ENCODE measurements at regions not wholly inside any gene's neighbourhood (a gene's known extent, or its start where the extent isn't known, plus 50 kb on each side); places are given as distances from the start of the nearest gene placed in this dataset.

DNA sequence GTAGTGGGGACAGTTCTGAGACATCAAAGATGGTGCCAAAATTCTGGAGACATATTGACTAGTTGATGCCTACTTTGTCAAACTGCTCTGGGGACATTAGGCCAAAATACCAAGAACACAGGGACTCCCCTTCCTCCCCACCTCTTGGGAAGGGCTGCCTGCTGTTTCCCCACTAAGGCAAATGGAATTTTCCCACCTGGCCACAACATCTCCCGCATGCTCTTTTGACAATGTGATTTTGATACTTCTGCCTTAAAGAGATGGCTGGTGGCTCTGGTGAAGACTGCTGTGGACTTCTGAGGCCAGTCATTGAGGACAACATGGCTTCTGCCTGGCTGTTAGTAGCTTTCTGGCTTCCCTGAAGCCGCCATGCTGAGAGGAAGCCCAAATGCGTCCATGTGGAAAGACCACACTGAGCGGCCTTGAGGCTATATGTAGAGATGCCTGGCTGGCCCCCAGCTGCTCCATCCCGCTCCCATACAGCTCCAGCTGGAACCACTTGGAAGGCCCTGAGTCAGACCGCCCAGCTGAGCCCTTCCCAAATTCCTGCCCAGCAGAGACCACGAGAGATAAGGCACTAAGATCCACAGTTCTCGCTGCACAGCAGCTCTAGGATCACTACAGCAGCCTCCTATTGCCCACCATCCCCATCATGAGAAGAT, 226.7 kb downstream of the SYK start:
- in situ Hi-C loops (cut with MboI; ENCODE audit: low sequenced_read_pairs in 4 of 4) (loop anchor here in 3 of 4 donors (25.0 kb wide), 2 partner anchors 409 to 659 kb away; no protein-coding TSS in a partner anchor), intact Hi-C loops (cut with DNase I; ENCODE audit: low total_unique reads) (no loop called here)
- DNase-seq (no peak), ATAC-seq (no peak)
- H3K27me3 ChIP-seq: no peaks in the 10 kb centered on the region
- TF ChIP-seq CTCF (IDR thresholded peaks at IDR 0.05 in 4 of 5, conservative IDR thresholded peaks at IDR 0.05 in 1 of 5) (no peak), POLR2A (IDR thresholded peaks at IDR 0.05) (no peak)
- no peak overlapping the region for H3K27ac ChIP-seq
- H3K4me3 ChIP-seq: no peak overlapping the region
- no peaks in the 10 kb centered on the region for H3K9me3 ChIP-seq
- no peaks in the 10 kb centered on the region for H3K4me1 ChIP-seq
- no peaks in the 10 kb centered on the region for H3K36me3 ChIP-seq

- DNase-seq: no peak
- Histone ChIP-seq H3K9me3 (no peaks in the 10 kb centered on the region), H3K4me1 (no peaks in the 10 kb centered on the region), H3K27ac (no peak overlapping the region), H3K36me3 (no peaks in the 10 kb centered on the region), H3K4me3 (no peak overlapping the region), H3K27me3 (no peaks in the 10 kb centered on the region)
- in situ Hi-C loops (cut with MboI; ENCODE audit: low sequenced_read_pairs in 4 of 4) (loop anchor here in 3 of 4 donors (10.0 to 25.0 kb wide), 3 partner anchors 405 to 657 kb away; no protein-coding TSS in a partner anchor), intact Hi-C loops (cut with DNase I; ENCODE audit: low total_unique reads) (no loop called here)
- TF ChIP-seq CTCF (IDR thresholded peaks at IDR 0.05 in 4 of 5, conservative IDR thresholded peaks at IDR 0.05 in 1 of 5) (no peak), POLR2A (IDR thresholded peaks at IDR 0.05) (no peak)
- no peak for ATAC-seq
Measured at GRCh38 chr9:91029650-91030361, 228.2 kb downstream of the SYK start.

DNA sequence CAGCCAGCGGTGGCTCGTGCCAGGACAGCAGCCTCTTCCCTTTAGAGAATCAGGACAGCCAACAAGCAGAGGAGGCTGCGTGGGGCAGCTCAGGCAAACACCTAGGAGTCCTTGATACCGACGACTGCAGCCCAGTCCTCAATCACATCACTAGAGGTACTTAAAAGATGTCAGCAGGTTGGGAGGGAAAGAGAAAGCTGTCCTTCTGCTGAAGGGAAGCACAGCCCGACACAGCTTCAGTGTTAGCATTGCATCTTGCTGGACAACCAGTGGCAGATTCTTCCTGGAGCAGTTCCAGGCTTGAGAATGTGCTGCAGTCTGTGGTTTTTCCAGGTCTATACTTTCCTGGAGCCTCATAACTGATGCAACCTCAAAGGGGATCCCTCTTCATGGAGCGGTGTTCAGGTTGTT, 230.5 kb downstream of the SYK start:
- DNase-seq (no peak), ATAC-seq (no peak)
- H3K4me1 ChIP-seq: peaks cover 4% of the 10 kb centered on the region in 2 donors
- H3K36me3 ChIP-seq: no peaks in the 10 kb centered on the region
- no peak overlapping the region for H3K27ac ChIP-seq
- in situ Hi-C loops (cut with MboI; ENCODE audit: low sequenced_read_pairs in 4 of 4) (loop anchor here in 3 of 4 donors (10.0 to 25.0 kb wide), 3 partner anchors 403 to 655 kb away; no protein-coding TSS in a partner anchor), intact Hi-C loops (cut with DNase I; ENCODE audit: low total_unique reads) (no loop called here)
- H3K4me3 ChIP-seq: no peak overlapping the region
- no peaks in the 10 kb centered on the region for H3K27me3 ChIP-seq
- no peak for TF ChIP-seq CTCF (IDR thresholded peaks at IDR 0.05 in 4 of 5, conservative IDR thresholded peaks at IDR 0.05 in 1 of 5)
- TF ChIP-seq POLR2A (IDR thresholded peaks at IDR 0.05): no peak
- H3K9me3 ChIP-seq: no peaks in the 10 kb centered on the region

DNA sequence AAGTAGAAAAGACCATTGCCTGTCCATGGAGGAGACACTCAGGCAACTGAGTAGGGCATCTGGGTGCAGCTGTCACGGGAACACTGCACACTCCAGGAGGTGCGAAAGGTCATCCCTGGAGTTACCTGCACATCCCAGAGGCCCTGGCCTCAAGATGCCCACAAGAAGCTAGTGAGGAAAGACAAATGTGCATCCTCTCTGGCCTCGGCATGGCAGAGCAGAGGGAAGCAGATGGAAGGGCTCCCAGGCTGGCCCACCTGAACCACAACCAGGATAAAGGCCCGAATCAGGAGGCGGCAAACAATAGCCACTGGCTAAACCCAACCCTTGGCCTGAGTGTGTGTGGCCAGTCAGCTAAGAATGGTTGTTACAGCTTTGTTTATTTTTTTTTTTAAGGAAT, 231.7 kb downstream of the SYK start:
- Histone ChIP-seq H3K27me3 (no peaks in the 10 kb centered on the region), H3K4me3 (no peak overlapping the region), H3K27ac (no peak overlapping the region), H3K4me1 (peaks cover 4 to 16% of the 10 kb centered on the region in 2 donors), H3K9me3 (no peaks in the 10 kb centered on the region), H3K36me3 (no peaks in the 10 kb centered on the region)
- ATAC-seq (no peak), DNase-seq (no peak)
- in situ Hi-C loops (cut with MboI; ENCODE audit: low sequenced_read_pairs in 4 of 4): loop anchor here in 3 of 4 donors (10.0 to 25.0 kb wide), 3 partner anchors 402 to 654 kb away; no protein-coding TSS in a partner anchor
- intact Hi-C loops (cut with DNase I; ENCODE audit: low total_unique reads): no loop called here
- TF ChIP-seq CTCF (IDR thresholded peaks at IDR 0.05 in 4 of 5, conservative IDR thresholded peaks at IDR 0.05 in 1 of 5) (no peak), POLR2A (IDR thresholded peaks at IDR 0.05) (no peak)
